Testis (tissue), 2 donors: ENCODE measurements at regions not wholly inside any gene's neighbourhood (a gene's known extent, or its start where the extent isn't known, plus 50 kb on each side); places are given as distances from the start of the nearest gene placed in this dataset.

Experiments
- DNase-seq: peaks from one replicate; pipeline ENCODE4 v3.0.0-alpha.2; 2019
- H3K27ac ChIP-seq, 2 donors: fragments of 200-600 bp; sonication (generic); one replicate each; pipeline ENCODE4 v1.5.1; 2019
- H3K27me3 ChIP-seq: fragments of 200-600 bp; sonication (generic); one replicate; pipeline ENCODE4 v1.5.1; 2019
- H3K36me3 ChIP-seq: fragments of 200-600 bp; sonication (generic); one replicate; pipeline ENCODE4 v1.5.1; 2017; ENCODE audit warnings: low read depth; ENCODE audit errors: missing control alignments
- H3K4me1 ChIP-seq: fragments of 200-600 bp; sonication (generic); one replicate; pipeline ENCODE4 v1.5.1; 2019
- H3K4me3 ChIP-seq, 2 donors: fragments of 200-600 bp; sonication (generic); one replicate each; pipeline ENCODE4 v1.5.1; 2017 to 2019
- H3K9me3 ChIP-seq: fragments of 200-600 bp; sonication (generic); one replicate; pipeline ENCODE4 v1.5.1; 2017
- POLR2A ChIP-seq: fragments of 450-650 bp; IDR thresholded peaks from one replicate; pipeline ENCODE4 v1.6.1; 2017; ENCODE audit warnings: antibody characterized with exemption, mild to moderate bottlenecking, moderate library complexity
- WGBS, 2 donors: methylation state at CpG; one replicate each; pipeline ENCODE4 v1.1.5; 2018; 5-methylcytosine and 5-hydroxymethylcytosine counted together
- intact Hi-C: fragments of 100-400 bp; cut with DNase I; formaldehyde crosslinking; loops from one replicate; pipeline ENCODE4 v1.15.1; 2023; ENCODE audit warnings: low total_unique reads
- TF ChIP-seq, protein P1 (sequence below), 3 experiments: fragments of 450-650 bp in 2 of 3; fragments of 200-600 bp in 1 of 3; sonication (generic) in 1 of 3; IDR thresholded peaks; one replicate each; pipeline ENCODE4 v1.5.1; 2016 to 2019; ENCODE audit warnings: antibody characterized with exemption in 3 of 3, mild to moderate bottlenecking in 2 of 3, moderate library complexity in 1 of 3

DNA sequence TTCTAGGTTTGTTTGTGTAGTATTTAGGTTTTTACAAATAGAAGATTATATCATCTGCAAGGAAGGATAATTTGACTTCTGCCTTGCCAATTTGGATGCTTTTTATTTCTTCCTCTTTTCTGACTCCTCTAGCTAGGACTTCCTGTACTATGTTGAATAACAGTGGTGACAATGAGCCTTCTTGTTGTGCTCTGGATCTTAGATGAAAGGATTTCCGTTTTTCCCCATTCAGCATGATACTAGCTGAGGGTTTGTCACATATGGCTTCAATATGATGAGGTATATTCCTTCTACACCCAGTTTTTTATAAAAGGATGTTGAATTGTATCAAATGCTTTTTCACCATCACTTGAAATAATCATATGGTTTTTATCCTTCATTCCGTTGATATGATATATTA is 101.4 kb downstream of the FBXO4 start:
- 78 to 84% methylated on average over 2 of the region's 2 CpGs for WGBS, 2 donors
- Histone ChIP-seq H3K36me3 (no peaks in the 10 kb centered on the region), H3K4me1 (no peaks in the 10 kb centered on the region), H3K4me3 (no peak overlapping the region), H3K9me3 (no peaks in the 10 kb centered on the region), H3K27me3 (no peaks in the 10 kb centered on the region), H3K27ac (no peak overlapping the region)
- intact Hi-C loops = no loop called here
- TF ChIP-seq, protein P1, sequence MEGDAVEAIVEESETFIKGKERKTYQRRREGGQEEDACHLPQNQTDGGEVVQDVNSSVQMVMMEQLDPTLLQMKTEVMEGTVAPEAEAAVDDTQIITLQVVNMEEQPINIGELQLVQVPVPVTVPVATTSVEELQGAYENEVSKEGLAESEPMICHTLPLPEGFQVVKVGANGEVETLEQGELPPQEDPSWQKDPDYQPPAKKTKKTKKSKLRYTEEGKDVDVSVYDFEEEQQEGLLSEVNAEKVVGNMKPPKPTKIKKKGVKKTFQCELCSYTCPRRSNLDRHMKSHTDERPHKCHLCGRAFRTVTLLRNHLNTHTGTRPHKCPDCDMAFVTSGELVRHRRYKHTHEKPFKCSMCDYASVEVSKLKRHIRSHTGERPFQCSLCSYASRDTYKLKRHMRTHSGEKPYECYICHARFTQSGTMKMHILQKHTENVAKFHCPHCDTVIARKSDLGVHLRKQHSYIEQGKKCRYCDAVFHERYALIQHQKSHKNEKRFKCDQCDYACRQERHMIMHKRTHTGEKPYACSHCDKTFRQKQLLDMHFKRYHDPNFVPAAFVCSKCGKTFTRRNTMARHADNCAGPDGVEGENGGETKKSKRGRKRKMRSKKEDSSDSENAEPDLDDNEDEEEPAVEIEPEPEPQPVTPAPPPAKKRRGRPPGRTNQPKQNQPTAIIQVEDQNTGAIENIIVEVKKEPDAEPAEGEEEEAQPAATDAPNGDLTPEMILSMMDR (IDR thresholded peaks at IDR 0.05) = no peak
- no peak for TF ChIP-seq POLR2A
- DNase-seq = no peak

DNA sequence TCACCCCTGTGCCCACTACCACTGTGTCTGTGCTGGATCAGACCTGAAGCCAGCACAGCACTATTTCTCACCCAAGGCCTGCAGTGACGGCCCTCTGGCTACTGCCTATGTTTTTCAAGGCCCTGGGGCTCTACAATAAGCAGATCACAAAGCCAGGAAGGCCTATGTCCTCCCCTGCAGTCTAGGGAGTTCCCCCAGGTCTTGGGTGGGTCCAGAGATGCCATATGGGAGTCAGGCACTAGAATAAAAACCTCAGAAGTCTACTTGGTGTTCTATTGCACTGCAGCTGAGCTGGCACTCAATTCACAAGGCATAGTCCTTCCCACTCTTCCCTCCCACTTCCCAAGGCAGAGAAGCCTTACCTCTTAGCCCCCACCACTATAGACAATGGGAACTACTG is 107.1 kb downstream of the FBXO4 start:
- TF ChIP-seq POLR2A = no peak
- TF ChIP-seq, protein P1 (IDR thresholded peaks at IDR 0.05) = no peak
- H3K27me3 ChIP-seq = no peaks in the 10 kb centered on the region
- H3K9me3 ChIP-seq = no peaks in the 10 kb centered on the region
- intact Hi-C loops = no loop called here
- DNase-seq = no peak
- H3K27ac ChIP-seq = no peak overlapping the region
- WGBS, 2 donors = 69 to 88% methylated on average over 1 of the region's 1 CpG
- H3K4me1 ChIP-seq = no peaks in the 10 kb centered on the region
- no peak overlapping the region for H3K4me3 ChIP-seq
- no peaks in the 10 kb centered on the region for H3K36me3 ChIP-seq

DNA sequence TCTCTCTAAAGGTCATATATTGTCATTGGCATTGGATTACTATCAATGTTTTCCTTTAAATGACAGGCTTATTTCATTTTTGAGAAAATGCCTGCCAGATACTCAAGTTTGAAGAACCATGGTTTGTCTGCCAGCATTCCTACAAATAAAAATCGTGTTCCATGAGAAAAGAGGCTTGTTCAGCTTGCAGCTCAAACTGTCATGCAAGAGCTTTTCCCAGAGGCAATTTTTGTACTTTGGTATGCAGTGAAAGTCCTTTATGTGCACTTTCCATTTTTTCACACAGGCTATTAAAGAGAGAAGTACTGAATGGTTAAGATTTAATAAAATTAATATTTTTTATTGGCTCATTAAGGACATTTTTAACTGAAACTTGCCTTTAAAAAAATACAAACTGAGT is 110.4 kb downstream of the FBXO4 start:
- Histone ChIP-seq H3K36me3 (no peaks in the 10 kb centered on the region), H3K4me3 (no peak overlapping the region), H3K4me1 (no peaks in the 10 kb centered on the region), H3K27me3 (no peaks in the 10 kb centered on the region), H3K27ac (no peak overlapping the region), H3K9me3 (no peaks in the 10 kb centered on the region)
- no peak for DNase-seq
- WGBS, 2 donors = 39 to 43% methylated on average over 1 of the region's 1 CpG
- TF ChIP-seq, protein P1 (IDR thresholded peaks at IDR 0.05) = no peak
- no peak for TF ChIP-seq POLR2A
- intact Hi-C loops = no loop called here

DNA sequence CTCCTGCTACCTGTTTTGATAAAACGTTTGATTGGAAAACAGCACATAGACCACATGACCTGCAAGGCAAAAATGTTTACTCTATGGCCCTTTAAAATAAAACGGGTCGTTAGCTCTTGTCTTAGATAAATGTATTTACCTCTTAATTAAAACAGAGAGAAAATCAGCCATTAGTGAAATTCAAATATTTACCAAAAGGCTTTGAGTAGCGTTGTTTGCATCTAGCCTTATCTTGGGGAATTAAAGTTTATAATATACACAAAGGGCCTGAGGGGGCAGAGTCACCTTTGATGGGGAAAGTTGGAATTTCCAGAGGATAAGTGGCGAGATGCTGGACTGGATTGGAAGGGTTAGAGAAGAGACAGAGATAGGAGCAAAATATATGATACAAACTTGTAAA is 111.3 kb downstream of the FBXO4 start:
- Histone ChIP-seq H3K36me3 (no peaks in the 10 kb centered on the region), H3K27me3 (no peaks in the 10 kb centered on the region), H3K27ac (no peak overlapping the region), H3K4me3 (no peak overlapping the region), H3K4me1 (no peaks in the 10 kb centered on the region), H3K9me3 (no peaks in the 10 kb centered on the region)
- intact Hi-C loops = no loop called here
- DNase-seq = no peak
- WGBS, 2 donors = 65 to 71% methylated on average over 5 of the region's 5 CpGs
- TF ChIP-seq, protein P1 (IDR thresholded peaks at IDR 0.05) = no peak
- no peak for TF ChIP-seq POLR2A

DNA sequence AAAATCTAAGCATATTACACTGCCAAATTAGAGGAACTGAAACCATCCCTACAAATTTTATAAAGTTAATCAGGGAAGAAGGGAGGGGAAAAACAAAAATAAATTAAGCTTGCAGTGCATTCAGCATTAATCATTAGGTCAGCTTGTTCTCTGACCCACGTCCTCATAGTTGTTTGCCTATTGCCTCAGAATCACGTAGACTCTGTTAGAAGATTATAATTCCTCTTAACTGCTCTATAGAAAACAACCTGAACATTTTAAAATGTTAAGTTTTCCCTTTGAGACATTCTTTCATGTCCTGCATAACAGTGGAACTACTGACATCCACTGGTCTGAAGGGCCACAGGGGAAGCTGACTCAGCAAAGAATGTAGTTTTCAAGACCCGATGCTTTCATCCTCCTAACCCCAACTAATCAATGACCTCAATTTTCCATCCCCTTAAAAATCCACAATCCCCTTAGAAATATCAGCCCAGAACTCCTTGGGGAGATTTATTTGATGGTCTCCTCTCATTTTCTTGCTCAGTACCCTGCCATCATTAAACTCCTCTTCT is 112.4 kb downstream of the FBXO4 start:
- DNase-seq = no peak
- 44 to 45% methylated on average over 3 of the region's 3 CpGs for WGBS, 2 donors

More for the DNA sequence above, 112.4 kb downstream of the FBXO4 start:
- H3K27ac ChIP-seq = no peak overlapping the region
- H3K36me3 ChIP-seq = no peaks in the 10 kb centered on the region
- no peaks in the 10 kb centered on the region for H3K9me3 ChIP-seq
- no peak overlapping the region for H3K4me3 ChIP-seq
- no peaks in the 10 kb centered on the region for H3K4me1 ChIP-seq
- no peaks in the 10 kb centered on the region for H3K27me3 ChIP-seq
- TF ChIP-seq, protein P1 (IDR thresholded peaks at IDR 0.05) = no peak
- TF ChIP-seq POLR2A = no peak
- intact Hi-C loops = no loop called here
